LNCaP clone FGC (cell line): ENCODE measurements at regions not wholly inside any gene's neighbourhood (a gene's known extent, or its start where the extent isn't known, plus 50 kb on each side); places are given as distances from the start of the nearest gene placed in this dataset.
"Not testable (repeated sequence)": the region's sequence is repeated elsewhere in the genome, so short reads cannot be mapped to it uniquely, and the experiment has no call there.

Experiments used
- DNase-seq: peaks from one replicate; pipeline ENCODE4 v3.0.0-alpha.2; 2011; ENCODE audit warnings: low read depth
- H3K4me3 ChIP-seq: 2 replicates; pipeline ENCODE4 v1.5.1; 2011; ENCODE audit warnings: mild to moderate bottlenecking, low read depth, low read length, control low read depth
- TF ChIP-seq, protein P1 (sequence below): IDR thresholded peaks from 2 replicates; pipeline ENCODE4 v1.5.1; 2012; ENCODE audit warnings: mild to moderate bottlenecking; ENCODE audit not compliant: control insufficient read depth, insufficient read depth; ENCODE audit errors: extremely low read depth

- no peak for DNase-seq
- TF ChIP-seq, protein P1, sequence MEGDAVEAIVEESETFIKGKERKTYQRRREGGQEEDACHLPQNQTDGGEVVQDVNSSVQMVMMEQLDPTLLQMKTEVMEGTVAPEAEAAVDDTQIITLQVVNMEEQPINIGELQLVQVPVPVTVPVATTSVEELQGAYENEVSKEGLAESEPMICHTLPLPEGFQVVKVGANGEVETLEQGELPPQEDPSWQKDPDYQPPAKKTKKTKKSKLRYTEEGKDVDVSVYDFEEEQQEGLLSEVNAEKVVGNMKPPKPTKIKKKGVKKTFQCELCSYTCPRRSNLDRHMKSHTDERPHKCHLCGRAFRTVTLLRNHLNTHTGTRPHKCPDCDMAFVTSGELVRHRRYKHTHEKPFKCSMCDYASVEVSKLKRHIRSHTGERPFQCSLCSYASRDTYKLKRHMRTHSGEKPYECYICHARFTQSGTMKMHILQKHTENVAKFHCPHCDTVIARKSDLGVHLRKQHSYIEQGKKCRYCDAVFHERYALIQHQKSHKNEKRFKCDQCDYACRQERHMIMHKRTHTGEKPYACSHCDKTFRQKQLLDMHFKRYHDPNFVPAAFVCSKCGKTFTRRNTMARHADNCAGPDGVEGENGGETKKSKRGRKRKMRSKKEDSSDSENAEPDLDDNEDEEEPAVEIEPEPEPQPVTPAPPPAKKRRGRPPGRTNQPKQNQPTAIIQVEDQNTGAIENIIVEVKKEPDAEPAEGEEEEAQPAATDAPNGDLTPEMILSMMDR = no peak
These were observed 71.6 kb downstream of the TFAP2A start for GRCh38 chr6:10343320-10343719.

DNA sequence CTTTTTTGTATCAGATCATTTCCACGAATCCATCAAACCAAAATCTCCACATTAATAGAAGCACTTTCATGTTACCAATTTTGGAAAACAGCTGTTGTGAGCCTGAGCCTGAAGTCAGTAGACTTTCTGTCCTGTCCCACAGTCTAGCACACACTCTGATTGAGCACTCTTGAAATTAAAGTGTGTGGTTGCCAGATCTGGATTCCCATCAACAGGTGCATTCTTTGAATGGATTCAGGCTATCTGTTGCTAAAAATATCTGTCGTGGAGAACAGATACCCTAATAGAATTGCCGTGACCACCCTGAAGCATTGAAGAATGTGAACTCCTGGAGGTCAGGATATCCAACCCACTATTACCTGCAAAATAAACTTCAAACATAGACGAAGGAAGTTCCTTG, 73.3 kb downstream of the TFAP2A start:
- no peak for DNase-seq
- H3K4me3 ChIP-seq = no peak overlapping the region
- TF ChIP-seq, protein P1 = no peak

More at GRCh38 chr6:10343320-10343719, 71.6 kb downstream of the TFAP2A start:
- no peak overlapping the region for H3K4me3 ChIP-seq

DNA sequence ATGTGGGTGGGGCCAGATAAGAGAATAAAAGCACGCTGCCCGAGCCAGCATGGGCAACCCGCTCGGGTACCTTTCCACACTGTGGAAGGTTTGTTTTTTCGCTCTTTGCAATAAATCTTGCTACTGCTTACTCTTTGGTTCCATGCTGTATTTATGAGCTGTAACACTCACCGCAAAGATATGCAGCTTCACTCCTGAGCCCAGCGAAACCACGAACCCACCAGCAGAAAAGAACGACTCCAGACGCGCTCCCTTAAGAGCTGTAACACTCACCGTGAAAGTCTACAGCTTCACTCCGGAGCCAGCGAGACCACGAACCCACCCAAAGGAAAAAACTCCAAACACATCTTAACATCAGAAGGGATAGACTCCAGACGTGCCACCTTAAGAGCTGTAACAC, 76.7 kb downstream of the TFAP2A start:
- TF ChIP-seq, protein P1 = no peak
- no peak for DNase-seq

GRCh38 chr6:10337376-10337775, 77.5 kb downstream of the TFAP2A start:
- not testable (repeated sequence) for DNase-seq, H3K4me3 ChIP-seq

More for the DNA sequence above, 76.7 kb downstream of the TFAP2A start:
- H3K4me3 ChIP-seq = no peak overlapping the region

DNA sequence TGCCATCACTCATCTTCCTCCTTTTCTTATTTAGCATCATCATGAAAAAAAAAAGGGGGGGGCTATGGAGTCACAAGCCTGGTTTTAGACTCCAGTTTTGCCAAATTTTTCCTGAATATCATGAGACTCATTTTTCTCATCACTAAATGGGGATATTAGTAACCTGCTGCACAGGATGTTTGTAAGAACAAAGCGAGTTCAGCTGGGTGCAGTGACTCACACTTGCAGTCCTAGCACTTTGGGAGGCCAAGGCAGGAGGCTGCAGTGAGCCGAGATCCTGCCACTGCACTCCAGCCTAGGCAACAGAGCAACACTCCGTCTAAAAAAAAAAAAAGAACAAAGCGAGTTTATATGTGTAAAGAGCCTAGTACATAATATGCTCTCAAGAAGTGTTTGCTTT, 82.8 kb downstream of the TFAP2A start:
- no peak overlapping the region for H3K4me3 ChIP-seq
- DNase-seq = no peak
- TF ChIP-seq, protein P1 = no peak

- no peak overlapping the region for H3K4me3 ChIP-seq
- DNase-seq = no peak
- TF ChIP-seq, protein P1 = no peak
These were observed 83.4 kb downstream of the TFAP2A start for GRCh38 chr6:10331334-10331968.

DNA sequence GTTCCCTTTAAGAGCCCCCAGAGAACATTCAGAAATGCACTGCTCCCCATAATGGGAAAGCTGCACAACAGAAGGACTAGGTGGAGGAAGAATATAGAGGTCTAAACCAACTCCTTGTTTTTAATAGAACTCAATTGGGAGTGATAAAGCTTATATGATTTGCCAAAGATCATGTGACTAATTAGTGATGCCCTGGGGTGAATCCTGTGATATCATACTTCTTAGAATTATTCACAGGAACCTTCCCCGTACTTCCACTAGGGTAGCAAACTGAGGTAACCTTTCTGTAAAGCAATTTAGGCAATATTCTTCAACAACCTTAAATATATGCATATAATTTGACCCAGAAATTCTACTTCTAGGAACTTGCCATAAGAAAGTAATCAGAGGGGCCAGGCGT, 84.4 kb downstream of the TFAP2A start:
- no peak for DNase-seq
- TF ChIP-seq, protein P1 = no peak

More for the DNA sequence above, 84.4 kb downstream of the TFAP2A start:
- no peak overlapping the region for H3K4me3 ChIP-seq
